NCI-H748 (cell line): ENCODE measurements at regions not wholly inside any gene's neighbourhood (a gene's known extent, or its start where the extent isn't known, plus 50 kb on each side); places are given as distances from the start of the nearest gene placed in this dataset.

ENCODE experiments used
- DNase-seq: peaks from one replicate; lab custom pipeline; 2025; ENCODE audit not compliant: unreplicated experiment; lab: John Stamatoyannopoulos, UW

DNA sequence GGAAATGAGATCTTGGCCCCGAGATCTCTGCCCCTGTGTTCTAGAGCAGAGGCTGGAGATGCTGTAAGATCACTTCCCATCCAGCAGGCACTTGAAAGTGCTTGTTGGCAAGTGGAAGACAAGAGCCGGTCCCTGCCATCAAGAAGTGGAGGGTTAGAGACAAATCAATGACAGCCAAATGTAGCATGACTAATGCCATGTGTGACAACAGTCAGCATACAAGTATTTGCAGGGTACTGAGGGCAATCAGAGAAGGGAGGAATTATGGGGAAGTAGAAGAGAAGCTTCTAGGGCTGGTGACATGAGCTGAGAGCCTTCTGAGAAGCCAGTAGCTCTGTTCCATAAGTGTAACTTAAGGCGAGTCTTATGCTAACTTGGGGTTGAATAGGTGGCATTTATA, 58.6 kb downstream of the TMEM17 start:
- DNase-seq = no peak

GRCh38 chr2:62446491-62446890, 59.5 kb downstream of the TMEM17 start:
- no peak for DNase-seq

DNA sequence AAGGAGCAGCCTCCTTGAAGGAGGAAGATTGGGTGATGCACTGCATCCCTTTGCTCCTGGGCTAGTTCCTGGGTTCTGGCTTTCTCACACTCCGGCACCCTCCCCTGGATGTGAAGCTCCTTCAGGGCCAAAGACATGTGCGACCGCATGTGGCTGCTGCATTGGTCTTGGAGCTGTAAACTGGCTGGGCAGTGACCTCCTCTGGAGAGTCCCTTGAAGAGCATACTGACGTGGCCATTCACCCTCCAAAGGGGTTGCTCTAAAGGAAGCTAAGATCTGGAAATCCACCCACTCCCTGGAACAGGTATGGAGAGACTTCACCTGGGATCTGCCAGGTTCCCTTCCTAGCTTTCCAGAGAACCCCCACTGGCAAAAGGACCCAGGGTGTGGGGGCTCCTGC, 62.1 kb downstream of the TMEM17 start:
- DNase-seq = no peak

- no peak for DNase-seq
Measured at GRCh38 chr2:62443471-62443870, 62.5 kb downstream of the TMEM17 start.

DNA sequence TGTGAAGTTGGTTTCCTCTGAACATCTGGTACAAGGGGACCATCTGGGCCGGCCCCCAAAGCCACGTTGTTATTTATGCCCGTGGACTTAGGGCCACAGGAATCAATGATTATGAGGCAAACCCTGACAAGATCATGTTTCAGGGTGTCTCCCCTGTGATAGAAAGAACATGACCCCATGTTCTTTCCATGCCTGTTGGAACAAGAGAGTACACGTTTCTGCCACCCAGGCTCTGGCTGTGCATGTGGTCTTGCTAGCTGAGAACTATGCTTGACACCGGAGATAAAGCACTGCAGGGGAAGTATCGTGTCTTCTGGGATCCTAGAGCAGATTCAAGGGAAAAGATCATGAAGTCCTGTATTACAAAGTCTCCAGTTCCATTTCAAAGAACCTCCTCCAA, 64.2 kb downstream of the TMEM17 start:
- no peak for DNase-seq

- DNase-seq = no peak
Measured at GRCh38 chr2:62441421-62441820, 64.6 kb downstream of the TMEM17 start.

- DNase-seq = no peak
Measured at GRCh38 chr2:62440281-62440946, 65.6 kb downstream of the TMEM17 start.

DNA sequence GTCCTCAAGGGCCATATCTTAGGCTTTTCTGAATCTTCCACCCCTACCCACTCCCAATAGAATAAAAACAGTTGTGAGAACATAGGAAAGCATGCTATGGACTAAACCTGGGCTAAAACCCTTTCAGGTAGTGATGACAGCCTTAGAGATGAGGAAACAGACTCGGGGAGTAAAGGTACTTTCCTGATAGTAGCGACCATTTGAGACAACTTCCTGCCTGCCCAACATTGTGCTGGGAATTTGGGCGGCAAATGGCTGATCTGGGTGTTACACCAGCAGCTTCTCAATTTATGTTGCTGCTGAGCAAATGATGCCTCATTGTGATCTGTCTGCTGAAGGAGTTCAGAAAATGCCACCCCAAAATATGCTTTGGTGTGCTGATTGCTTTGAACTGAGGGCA, 66.6 kb downstream of the TMEM17 start:
- DNase-seq = no peak

DNA sequence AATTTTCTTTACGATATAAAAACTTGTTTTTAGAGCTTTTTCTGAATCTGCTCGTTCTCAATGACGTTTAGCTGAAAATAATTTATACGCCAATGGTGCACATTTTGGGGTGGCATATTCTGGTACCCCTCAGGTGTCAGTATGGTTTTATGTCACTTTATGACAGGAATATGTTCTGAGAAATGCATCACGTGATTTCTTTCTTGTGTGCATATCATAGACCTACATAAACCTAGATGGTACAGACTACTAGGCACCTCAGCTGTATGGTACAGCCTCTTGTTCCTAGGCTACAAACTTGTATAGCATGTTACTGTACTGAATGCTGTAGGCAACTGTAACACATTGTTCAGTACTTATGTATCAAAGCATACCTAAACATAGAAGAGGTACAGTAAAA, 68.2 kb downstream of the TMEM17 start:
- DNase-seq = no peak

- DNase-seq = no peak
Measured at GRCh38 chr2:62435720-62436119, 70.3 kb downstream of the TMEM17 start.

GRCh38 chr2:62432407-62432806, 73.6 kb downstream of the TMEM17 start:
- no peak for DNase-seq

DNA sequence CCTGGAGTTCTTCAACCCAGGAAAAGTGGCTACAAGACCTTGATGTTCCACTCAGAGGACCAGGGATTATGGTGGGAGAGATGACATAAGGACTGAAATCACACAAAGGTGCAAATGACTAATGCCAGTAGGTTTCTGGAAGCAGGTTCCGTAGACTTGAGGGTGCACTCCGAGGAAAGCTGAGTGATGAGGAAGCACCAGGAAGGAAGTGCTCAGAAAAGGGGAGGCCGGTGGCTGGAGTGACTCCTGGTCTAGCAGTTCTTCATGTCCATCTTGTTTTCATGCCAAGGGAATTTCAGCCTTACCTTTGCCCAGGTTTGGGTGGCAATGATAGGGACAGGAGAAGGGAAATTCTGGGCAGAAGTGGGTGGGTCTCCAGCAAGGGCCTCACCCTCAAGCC, 74.5 kb downstream of the TMEM17 start:
- no peak for DNase-seq

GRCh38 chr2:62430146-62430545, 75.8 kb downstream of the TMEM17 start:
- no peak for DNase-seq

DNA sequence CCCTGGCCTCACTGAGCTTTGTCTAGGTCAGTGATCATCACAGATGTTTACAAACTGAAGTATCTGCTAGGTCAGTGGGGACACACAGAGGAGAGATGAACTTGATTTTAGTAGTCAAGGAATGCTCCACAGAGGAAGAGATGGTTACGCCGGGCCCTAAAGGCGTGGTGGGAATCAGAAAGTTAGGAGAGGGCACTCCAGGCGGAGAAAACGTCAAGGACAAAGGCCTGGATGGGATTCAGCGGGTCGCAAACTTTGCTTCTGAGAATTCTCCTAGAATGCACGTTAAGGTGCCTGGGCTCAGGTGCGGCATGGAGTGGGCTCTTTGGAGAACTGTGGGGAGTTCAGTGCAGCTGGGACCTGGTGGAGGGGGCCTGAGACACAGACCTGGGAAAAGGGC, 78.8 kb downstream of the TMEM17 start:
- no peak for DNase-seq

GRCh38 chr2:62426154-62426912, 79.7 kb downstream of the TMEM17 start:
- DNase-seq = no peak

DNA sequence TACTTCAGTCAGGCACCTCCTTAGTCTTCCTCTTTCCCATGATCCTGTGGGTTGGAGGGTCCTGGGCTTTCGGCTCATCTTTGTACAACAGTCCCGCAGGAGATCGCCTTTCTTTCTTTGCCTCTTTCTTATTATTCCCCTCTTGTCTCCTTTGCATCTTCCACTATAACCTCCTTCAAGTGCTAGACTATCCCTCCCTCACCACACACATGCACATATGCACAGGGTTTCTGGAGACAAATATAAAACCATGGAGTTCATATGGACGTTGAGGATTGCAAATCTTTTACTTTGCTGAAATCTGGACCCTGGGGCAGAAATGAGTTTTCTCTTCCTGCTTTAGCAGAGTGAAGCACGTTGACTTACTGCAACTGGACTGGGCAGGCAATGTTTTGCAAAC, 80.3 kb downstream of the TMEM17 start:
- DNase-seq = no peak

GRCh38 chr2:62424899-62425298, 81.1 kb downstream of the TMEM17 start:
- no peak for DNase-seq

DNA sequence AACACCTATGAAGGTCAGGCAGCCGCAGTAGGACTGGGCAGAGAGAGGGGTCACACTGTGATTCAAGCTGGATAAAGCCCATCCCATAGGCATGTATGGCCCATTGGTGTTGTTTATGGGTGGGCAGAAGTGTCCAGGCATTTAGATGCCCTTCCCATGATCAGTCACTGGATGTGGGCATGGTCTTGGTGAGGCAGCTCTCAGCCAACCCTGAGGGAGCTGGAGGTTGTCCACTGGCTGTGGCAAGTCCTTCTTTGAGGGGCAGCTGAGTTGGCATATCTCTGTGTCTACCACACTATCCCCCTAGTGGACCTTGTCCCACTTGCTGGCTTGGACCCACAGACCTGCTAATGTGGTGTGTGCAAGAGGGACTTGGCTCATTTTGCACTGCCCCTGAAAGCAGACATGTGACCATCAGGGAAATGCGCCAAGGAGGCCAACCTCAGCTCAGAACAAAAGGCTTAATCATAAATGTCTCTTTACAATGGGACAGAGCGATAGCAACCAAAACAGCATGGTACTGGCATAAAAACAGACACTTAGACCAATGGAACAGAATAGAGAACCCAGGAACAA, 82.0 kb downstream of the TMEM17 start:
- DNase-seq = peak; percentile 1

DNA sequence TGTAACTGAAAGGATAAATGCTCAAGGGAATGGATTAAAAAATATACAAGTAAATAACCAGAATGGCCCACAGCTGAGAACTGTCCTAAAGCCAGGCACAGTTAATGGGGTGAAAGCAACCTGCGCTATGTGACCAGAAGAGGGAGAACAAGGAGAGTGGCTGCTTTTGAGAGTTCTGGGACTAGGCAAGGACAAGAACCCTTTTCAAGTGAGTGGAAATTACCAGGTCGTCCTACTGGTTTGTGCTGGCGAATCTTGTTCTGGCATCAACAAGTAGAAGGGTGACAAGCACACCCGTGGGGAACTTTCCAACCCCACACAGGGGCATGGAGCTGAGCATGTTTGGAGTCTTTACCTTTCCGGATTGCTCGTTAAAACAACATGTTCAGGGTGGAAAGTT, 82.8 kb downstream of the TMEM17 start:
- DNase-seq = no peak

DNA sequence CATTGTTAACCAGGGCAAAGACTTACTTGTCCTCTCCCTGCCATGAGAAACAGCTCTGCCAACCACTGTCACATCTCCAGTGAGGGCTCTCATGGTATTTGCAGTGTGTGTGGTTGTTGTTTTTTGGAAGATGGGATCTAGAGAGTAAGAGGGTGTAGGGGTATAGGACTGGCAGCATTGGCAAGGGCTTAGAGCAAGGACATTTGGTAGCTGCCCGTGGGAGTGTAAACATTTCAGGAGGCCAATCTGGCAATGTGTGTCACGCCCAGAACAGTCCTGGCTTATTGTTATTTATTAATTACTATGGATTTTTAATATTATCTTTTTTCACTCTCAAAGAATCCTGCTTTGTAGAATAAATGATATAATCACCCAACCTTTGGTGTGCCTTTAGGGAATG, 90.5 kb downstream of the TMEM17 start:
- no peak for DNase-seq

- DNase-seq = no peak
Measured at GRCh38 chr2:62415019-62415431, 91.0 kb downstream of the TMEM17 start.

DNA sequence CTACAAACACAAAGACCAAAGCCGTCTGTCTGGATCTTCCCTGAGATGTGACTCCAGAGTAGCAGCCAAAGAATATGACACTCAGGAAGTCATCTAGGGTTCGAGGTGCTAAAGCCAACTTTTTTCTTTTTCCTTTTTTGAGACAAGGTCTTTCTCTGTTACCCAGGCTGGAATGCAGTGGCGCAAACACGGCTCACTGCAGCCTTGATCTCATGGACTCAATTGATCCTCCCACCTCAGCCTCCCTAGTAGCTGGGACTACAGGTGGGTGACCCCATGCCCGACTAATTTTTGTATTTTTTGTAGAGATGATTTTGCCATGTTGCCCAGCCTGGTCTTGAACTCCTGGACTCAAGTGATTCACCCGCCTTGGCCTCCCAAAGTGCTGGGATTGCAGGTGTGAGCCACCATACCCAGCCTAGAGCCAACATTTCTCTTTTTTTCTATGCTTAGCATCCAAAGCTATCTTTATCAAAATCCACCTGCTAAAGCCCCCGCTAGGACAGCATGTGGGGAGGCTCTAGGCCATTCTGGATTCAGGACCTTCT, 92.8 kb downstream of the TMEM17 start:
- DNase-seq = no peak
